Activated CD8-positive, alpha-beta memory T cell treated with anti-CD3 and anti-CD28 coated beads, Interleukin-2, amount 50 U/mL, for 4 hours (primary cell): ENCODE measurements at regions not wholly inside any gene's neighbourhood (a gene's known extent, or its start where the extent isn't known, plus 50 kb on each side); places are given as distances from the start of the nearest gene placed in this dataset.
"Not testable (repeated sequence)": the region's sequence is repeated elsewhere in the genome, so short reads cannot be mapped to it uniquely, and the experiment has no call there.

Source experiments
- DNase-seq: peaks from one replicate; pipeline ENCODE4 v3.0.0-alpha.2; 2020

- DNase-seq: no peak
These were observed 128.8 kb downstream of the LMNTD1 start for GRCh38 chr12:25424211-25424731.

- no peak for DNase-seq
These were observed 129.6 kb downstream of the LMNTD1 start for GRCh38 chr12:25423355-25424050.

GRCh38 chr12:25422241-25422640 lies 130.8 kb downstream of the LMNTD1 start:
- no peak for DNase-seq

GRCh38 chr12:25421651-25422167 lies 131.4 kb downstream of the LMNTD1 start:
- DNase-seq: no peak

GRCh38 chr12:25420116-25420515 lies 133.0 kb downstream of the LMNTD1 start:
- DNase-seq: no peak

GRCh38 chr12:25419595-25419994 lies 133.5 kb downstream of the LMNTD1 start:
- DNase-seq: no peak

- DNase-seq: no peak
These were observed 136.0 kb downstream of the LMNTD1 start for GRCh38 chr12:25417071-25417470.

- no peak for DNase-seq
These were observed 136.6 kb downstream of the LMNTD1 start for GRCh38 chr12:25416516-25416915.

- no peak for DNase-seq
These were observed 138.1 kb downstream of the LMNTD1 start for GRCh38 chr12:25415004-25415403.

- no peak for DNase-seq
These were observed 140.3 kb downstream of the LMNTD1 start for GRCh38 chr12:25412735-25413134.

GRCh38 chr12:25404955-25405354 lies 148.1 kb downstream of the LMNTD1 start:
- no peak for DNase-seq

GRCh38 chr12:25401547-25402345 lies 151.0 kb upstream of the KRAS start:
- DNase-seq: no peak

- no peak for DNase-seq
These were observed 146.3 kb upstream of the KRAS start for GRCh38 chr12:25397001-25397400.

GRCh38 chr12:25395227-25395626 lies 144.5 kb upstream of the KRAS start:
- DNase-seq: no peak

- not testable (repeated sequence) for DNase-seq
These were observed 144.0 kb upstream of the KRAS start for GRCh38 chr12:25394775-25395174.

GRCh38 chr12:25394025-25394424 lies 143.3 kb upstream of the KRAS start:
- no peak for DNase-seq

GRCh38 chr12:25391346-25391745 lies 140.6 kb upstream of the KRAS start:
- not testable (repeated sequence) for DNase-seq

GRCh38 chr12:25388183-25388582 lies 137.5 kb upstream of the KRAS start:
- DNase-seq: no peak

GRCh38 chr12:25387732-25388050 lies 137.0 kb upstream of the KRAS start:
- DNase-seq: no peak

- peak; percentile 73 for DNase-seq
These were observed 136.4 kb upstream of the KRAS start for GRCh38 chr12:25386831-25387731.

GRCh38 chr12:25384893-25385248 lies 134.1 kb upstream of the KRAS start:
- no peak for DNase-seq

GRCh38 chr12:25384038-25384892 lies 133.5 kb upstream of the KRAS start:
- no peak for DNase-seq
